Stimulated activated CD4-positive, alpha-beta T cell treated with anti-CD3 and anti-CD28 coated beads, Interleukin-2, amount 100 ng/mL, for 48 hours (primary cell): ENCODE measurements at regions not wholly inside any gene's neighbourhood (a gene's known extent, or its start where the extent isn't known, plus 50 kb on each side); places are given as distances from the start of the nearest gene placed in this dataset.
"Not testable (repeated sequence)": the region's sequence is repeated elsewhere in the genome, so short reads cannot be mapped to it uniquely, and the experiment has no call there.

Source experiments
- DNase-seq, 2 donors: peaks; one replicate each; pipeline ENCODE4 v3.0.0-alpha.2; 2020

- no peak for DNase-seq
Observed at GRCh38 chr20:25985597-25985996, 288.9 kb upstream of the ZNF337 start.

DNA sequence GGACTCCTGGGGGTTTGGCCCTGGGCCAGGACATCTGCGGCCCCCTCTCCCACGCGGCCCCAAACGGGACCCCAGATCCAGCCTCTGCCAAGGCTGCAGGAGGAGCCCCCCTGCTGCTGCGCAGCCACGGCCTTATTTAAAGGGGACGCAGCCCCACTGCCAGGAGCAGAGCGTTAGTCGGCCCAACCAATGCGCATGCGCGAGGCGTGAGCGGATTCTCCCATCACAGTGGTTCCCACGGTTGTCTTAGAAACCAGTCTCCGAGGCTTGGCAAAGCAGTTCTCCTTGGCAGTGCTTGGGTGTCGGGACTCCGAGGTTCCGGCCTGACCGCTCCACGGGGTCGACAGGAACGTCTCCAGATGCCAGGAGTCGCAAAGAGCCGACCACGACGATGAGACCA, 288.3 kb upstream of the ZNF337 start:
- peak; percentile 28 to 38 for DNase-seq

DNA sequence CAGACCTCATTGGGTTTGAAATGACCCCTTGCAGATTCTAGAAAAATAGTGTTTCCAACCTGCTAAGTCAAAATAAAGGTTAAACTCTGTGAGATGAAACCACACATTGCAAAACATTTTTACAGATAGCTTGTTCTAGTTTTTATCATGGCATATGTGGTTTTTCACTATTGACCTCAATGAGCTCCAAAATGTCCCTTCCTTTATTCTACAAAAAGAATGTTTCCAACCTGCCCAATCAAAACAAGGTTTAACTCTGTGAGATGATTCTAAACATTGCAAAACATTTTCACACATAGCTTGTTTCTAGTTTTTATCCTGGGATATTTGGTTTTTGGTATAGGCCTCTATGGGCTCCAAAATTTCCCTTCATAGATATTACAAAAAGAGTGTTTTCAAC, 286.0 kb upstream of the ZNF337 start:
- DNase-seq: not testable (repeated sequence)

- not testable (repeated sequence) for DNase-seq
Observed at GRCh38 chr20:25978450-25979190, 282.0 kb upstream of the ZNF337 start.

- DNase-seq: not testable (repeated sequence)
Observed at GRCh38 chr20:25975816-25976215, 279.2 kb upstream of the ZNF337 start.

DNA sequence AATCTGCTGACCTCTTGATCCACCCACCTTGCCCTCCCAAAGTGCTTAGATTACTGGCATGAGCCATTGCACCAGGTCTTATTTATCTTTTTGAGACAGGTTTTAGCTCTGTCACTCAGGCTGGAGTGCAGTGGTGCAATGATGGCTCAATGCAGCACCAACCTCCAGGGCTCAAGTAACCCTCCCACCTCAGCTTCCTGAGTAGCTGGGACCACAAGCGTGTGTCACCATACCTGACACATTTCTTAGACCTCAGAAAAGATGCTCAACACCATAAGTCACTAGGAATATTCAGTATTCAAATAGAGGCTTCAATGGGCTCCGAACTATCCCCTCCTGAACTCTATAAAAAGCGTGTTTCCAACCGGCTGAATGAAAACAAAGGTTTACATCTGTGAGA, 268.6 kb upstream of the ZNF337 start:
- not testable (repeated sequence) for DNase-seq

GRCh38 chr20:25953876-25954275, 257.2 kb upstream of the ZNF337 start:
- not testable (repeated sequence) for DNase-seq

- not testable (repeated sequence) for DNase-seq
Observed at GRCh38 chr20:25935230-25935629, 238.6 kb upstream of the ZNF337 start.

GRCh38 chr20:25932806-25933205, 236.2 kb upstream of the ZNF337 start:
- DNase-seq: not testable (repeated sequence)

DNA sequence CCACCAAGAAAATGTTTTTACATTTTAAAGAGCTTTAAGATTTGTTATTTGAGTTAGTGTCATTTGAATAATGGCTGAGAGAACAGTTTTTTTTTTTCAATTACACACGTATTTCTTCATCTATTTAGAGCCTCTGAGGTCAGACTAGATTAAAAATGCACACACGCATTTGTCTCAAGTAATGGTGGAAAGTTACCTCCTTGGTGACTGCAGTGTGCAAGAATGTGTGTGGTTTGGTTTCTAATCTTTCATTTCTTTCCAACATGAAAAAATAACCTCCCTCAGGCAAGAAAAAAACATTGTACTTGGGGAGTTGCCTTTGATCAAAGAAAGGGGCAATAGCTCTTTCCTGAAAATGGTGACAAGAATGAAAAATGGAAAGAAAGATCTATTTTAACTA, 235.5 kb upstream of the ZNF337 start:
- DNase-seq: not testable (repeated sequence)

- DNase-seq: not testable (repeated sequence)
Observed at GRCh38 chr20:25902321-25902720, 205.7 kb upstream of the ZNF337 start.

DNA sequence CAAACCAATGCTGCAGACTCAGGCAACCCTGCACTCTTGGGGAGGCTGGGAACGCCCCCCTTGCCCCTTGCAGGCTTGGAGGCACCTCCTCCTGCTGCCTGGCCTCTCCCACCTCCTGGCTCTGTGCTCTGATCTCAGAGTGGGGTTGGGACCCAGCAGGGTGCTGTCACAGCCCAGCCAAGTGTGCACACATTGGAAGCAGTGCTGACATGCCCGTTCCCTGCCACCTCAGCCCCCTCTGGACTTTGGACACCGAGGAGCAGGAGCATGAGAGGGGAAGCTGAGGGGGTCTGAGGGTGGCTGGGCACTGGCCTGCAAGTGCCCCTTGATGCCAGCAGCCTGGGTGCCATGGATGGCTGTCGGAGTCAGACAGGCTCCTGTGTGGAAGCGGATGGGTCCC, 202.0 kb upstream of the ZNF337 start:
- DNase-seq: not testable (repeated sequence)

- not testable (repeated sequence) for DNase-seq
Observed at GRCh38 chr20:25879096-25879495, 182.4 kb upstream of the ZNF337 start.

- DNase-seq: not testable (repeated sequence)
Observed at GRCh38 chr20:25868650-25868979, 172.0 kb upstream of the ZNF337 start.

DNA sequence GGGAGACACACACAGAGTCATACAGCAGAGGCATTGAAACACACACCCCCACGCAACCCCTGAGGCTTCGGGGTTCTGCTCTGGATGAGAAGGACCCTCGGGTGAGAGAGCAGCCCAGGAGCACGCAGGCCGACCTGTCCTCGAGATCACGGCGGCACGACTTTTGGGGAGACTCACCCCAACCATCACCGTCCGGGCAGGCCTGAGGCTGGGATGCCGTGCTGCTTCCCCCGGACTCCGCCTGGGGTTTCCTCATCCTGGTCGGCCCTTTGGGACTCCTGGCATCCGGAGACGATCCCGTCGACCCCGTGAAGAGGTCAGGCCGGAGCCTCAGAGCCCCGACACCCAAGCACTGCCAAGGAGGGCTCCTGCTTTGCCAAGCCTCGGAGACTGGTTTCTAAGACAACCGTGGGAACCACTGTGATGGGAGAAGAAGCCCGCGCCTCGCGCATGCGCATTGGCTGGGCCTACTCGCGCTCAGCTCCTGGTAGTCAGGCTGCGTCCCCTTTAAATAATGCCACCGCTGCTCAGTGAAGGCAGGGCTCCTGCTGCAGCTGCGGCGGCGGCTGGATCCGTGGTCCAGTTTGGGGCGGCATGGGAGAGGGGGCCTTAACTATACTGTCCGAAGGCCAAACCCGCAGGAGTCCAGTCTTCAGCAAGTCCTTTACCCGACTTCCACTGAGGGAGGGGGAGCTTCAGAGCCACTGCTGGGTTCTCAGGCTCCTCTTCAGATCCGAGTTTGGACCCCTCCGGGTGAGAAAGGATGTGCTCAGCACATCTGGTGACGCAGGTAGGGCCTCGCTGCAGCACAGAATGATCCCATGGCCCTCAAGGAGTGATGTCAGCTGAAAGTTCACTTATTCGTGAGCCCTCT, 171.4 kb upstream of the ZNF337 start:
- DNase-seq: peak; percentile 62 to 63

DNA sequence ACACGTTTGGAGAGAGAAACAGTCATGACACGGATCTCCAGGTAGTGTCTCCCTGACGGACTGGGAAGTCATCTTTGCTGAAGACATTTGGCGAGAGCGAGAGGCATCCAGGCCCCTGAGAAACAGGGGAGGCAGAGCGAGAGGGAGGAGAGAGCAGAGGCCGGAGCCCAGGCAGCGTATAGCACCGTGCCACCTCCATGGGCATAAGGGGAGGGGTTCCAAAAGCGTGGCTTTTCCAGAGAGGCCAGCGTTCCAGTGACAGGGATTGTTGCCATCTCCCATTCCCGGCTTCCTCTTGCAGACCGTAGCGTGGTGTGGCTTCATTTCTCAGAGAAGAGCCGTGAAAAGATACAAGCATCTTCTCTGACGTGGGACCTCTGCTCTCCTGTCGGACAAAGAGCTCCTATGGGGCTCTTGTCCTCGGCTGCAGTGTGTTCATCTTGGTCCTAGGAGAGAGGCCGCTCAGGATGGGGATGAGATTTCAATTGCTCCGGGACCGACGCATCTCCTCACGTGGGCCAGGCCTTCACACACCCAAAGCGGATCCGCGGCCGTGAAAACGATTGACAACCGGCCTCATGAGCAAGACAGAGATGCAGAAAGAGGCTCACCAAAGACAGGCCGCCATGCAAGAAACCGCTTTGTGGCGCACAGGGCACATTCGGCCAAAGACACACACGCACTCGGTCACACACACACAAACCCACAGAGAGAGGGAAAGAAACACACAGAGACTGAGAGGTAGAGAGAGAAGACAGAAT, 170.5 kb upstream of the ZNF337 start:
- not testable (repeated sequence) for DNase-seq

- peak; percentile 59 to 66 for DNase-seq
Observed at GRCh38 chr20:25865715-25866656, 169.3 kb upstream of the ZNF337 start.

- DNase-seq: not testable (repeated sequence)
Observed at GRCh38 chr20:25864963-25865714, 168.5 kb upstream of the ZNF337 start.

DNA sequence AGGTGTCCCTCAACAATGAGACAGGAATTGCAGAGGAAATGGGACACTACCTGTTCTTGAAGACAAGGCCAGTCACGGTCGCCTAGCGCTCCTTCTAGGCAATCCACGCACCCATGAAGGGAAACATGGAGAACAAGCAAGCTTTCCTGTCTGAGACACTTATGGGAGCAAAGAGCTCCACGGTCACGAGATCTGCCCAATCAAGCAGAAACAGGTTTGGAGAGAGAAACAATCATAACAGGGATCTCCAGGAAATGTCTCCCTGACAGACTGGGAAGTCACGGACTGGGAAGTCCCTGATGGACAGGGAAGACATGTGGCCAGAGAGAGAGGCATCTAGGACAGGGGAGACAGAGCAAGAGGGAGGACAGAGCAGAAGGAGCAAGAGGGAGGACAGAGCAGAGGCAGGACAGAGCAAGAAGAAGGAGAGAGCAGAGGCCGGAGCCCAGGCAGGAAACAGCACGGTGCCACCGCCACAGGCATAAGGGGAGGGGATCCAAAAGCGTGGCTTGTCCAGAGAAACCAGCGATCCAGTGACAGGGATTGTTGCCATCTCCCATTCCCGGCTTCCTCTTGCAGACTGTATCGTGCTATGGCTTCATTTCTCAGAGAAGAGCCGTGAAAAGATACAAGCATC, 167.8 kb upstream of the ZNF337 start:
- no peak for DNase-seq

- DNase-seq: no peak
Observed at GRCh38 chr20:25863536-25864325, 167.1 kb upstream of the ZNF337 start.
